ENCODE measurements at regions not wholly inside any gene's neighbourhood (a gene's known extent, or its start where the extent isn't known, plus 50 kb on each side); places are given as distances from the start of the nearest gene placed in this dataset.

- TF ChIP-seq, protein P1, sequence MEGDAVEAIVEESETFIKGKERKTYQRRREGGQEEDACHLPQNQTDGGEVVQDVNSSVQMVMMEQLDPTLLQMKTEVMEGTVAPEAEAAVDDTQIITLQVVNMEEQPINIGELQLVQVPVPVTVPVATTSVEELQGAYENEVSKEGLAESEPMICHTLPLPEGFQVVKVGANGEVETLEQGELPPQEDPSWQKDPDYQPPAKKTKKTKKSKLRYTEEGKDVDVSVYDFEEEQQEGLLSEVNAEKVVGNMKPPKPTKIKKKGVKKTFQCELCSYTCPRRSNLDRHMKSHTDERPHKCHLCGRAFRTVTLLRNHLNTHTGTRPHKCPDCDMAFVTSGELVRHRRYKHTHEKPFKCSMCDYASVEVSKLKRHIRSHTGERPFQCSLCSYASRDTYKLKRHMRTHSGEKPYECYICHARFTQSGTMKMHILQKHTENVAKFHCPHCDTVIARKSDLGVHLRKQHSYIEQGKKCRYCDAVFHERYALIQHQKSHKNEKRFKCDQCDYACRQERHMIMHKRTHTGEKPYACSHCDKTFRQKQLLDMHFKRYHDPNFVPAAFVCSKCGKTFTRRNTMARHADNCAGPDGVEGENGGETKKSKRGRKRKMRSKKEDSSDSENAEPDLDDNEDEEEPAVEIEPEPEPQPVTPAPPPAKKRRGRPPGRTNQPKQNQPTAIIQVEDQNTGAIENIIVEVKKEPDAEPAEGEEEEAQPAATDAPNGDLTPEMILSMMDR (IDR thresholded peaks at IDR 0.05; ENCODE audit: low read depth, low read length, missing control alignments): no peak
Observed at GRCh38 chr9:10899509-10899908, 286.7 kb upstream of the PTPRD start.

GRCh38 chr9:10903969-10904368, 291.2 kb upstream of the PTPRD start:
- no peak for DNase-seq (ENCODE audit: extremely low read depth, low read depth)
- TF ChIP-seq, protein P1 (IDR thresholded peaks at IDR 0.05; ENCODE audit: low read depth, low read length, missing control alignments): no peak
- H3K4me3 ChIP-seq (replicated peaks; ENCODE audit: low read depth, low read length): no peak overlapping the region

More at GRCh38 chr9:10899509-10899908, 286.7 kb upstream of the PTPRD start:
- DNase-seq (ENCODE audit: extremely low read depth, low read depth): no peak
- H3K4me3 ChIP-seq (replicated peaks; ENCODE audit: low read depth, low read length): no peak overlapping the region

DNA sequence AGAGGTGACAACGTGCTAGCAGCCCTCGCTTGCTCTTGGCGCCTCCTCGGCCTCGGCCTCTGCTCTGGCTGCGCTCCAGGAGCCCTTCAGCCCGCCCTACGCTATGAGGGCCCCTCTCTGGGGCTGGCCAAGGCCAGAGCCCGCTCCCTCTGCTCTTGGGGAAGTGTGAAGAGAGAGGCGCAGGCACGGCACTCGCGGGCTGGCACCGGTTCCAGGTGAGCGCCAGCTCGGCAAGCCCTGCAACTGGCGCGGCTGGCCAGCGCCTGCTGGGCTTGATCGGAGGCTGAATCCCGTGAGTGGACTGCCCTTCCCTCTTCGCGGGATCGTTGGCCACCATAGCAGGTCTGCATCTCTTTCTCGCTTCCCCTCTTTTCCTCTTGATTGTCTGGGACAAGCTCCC, 298.0 kb upstream of the PTPRD start:
- H3K4me3 ChIP-seq (replicated peaks; ENCODE audit: low read depth, low read length): no peak overlapping the region
- no peak for DNase-seq (ENCODE audit: extremely low read depth, low read depth)
- TF ChIP-seq, protein P1 (IDR thresholded peaks at IDR 0.05; ENCODE audit: low read depth, low read length, missing control alignments): no peak

DNA sequence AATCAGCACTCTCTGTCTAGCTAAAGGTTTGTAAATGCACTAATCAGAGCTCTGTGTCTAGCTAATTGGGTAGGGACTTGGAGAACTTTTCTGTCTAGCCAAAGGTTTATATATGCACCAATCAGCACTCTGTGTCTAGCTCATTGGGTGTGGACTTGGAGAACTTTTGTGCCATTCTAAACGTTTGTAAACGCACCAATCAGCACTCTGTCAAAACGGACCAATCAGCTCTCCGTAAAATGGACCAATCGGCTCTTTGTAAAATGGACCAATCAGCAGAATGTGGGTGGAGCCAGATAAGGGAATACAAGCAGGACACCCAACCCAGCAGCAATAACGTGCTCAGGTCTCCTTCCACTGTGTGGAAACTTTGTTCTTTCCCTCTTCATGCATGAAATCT, 298.6 kb upstream of the PTPRD start:
- no peak for DNase-seq (ENCODE audit: extremely low read depth, low read depth)
- TF ChIP-seq, protein P1 (IDR thresholded peaks at IDR 0.05; ENCODE audit: low read depth, low read length, missing control alignments): no peak
- no peak overlapping the region for H3K4me3 ChIP-seq (replicated peaks; ENCODE audit: low read depth, low read length)

DNA sequence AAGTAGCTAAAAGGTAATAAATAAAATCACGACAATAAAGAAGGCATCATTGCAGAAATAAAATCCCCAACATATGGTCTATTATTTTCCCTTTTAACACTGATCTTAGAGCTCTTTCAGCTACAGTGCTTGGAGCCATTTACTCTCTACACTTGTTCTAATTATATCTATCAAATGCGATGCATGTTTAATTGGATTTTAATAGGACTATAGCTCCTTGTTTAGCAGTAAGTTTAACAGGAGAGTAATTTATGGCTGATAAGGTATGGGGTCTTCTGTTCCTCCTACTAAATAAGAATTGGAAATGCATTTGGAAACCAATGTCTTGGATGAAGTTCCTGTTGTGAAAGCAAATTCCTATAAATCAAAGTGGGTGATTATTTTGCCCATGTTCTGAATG, 304.2 kb upstream of the PTPRD start:
- no peak for DNase-seq (ENCODE audit: extremely low read depth, low read depth)
- TF ChIP-seq, protein P1 (IDR thresholded peaks at IDR 0.05; ENCODE audit: low read depth, low read length, missing control alignments): no peak
- no peak overlapping the region for H3K4me3 ChIP-seq (replicated peaks; ENCODE audit: low read depth, low read length)

DNA sequence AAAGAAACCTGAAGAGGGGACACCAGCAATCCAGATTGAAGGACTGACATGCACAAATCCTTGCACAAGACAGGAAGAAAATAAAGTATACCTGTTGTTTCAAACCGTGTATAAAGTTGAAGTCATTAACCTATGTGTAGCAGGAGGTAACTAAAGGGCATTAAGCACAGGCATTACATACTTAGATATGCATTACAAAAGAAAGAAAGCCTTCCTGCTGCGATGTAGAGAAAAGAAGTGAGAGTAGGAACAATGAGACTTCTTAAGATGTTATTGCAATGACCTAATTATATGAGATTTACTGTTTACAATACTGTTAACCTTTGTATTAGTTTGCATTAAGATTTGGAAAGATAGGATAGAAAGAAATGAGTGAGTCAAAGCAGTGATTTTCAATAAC, 308.9 kb upstream of the PTPRD start:
- no peak overlapping the region for H3K4me3 ChIP-seq (replicated peaks; ENCODE audit: low read depth, low read length)
- TF ChIP-seq, protein P1 (IDR thresholded peaks at IDR 0.05; ENCODE audit: low read depth, low read length, missing control alignments): no peak
- DNase-seq (ENCODE audit: extremely low read depth, low read depth): no peak

- no peak for DNase-seq (ENCODE audit: extremely low read depth, low read depth)
- H3K4me3 ChIP-seq (replicated peaks; ENCODE audit: low read depth, low read length): no peak overlapping the region
- TF ChIP-seq, protein P1 (IDR thresholded peaks at IDR 0.05; ENCODE audit: low read depth, low read length, missing control alignments): no peak
Observed at GRCh38 chr9:10925896-10926295, 313.1 kb upstream of the PTPRD start.

Data from HFF-Myc (cell line).